SU-DHL-6 (cell line): ENCODE measurements at regions not wholly inside any gene's neighbourhood (a gene's known extent, or its start where the extent isn't known, plus 50 kb on each side); places are given as distances from the start of the nearest gene placed in this dataset.

Experiments
- EZH2phosphoT487 ChIP-seq: fragments of 200-600 bp; sonication (generic), shearing (Covaris generic); conservative IDR thresholded peaks from 2 replicates; pipeline ENCODE4 v1.6.1; 2018; ENCODE audit warnings: mild to moderate bottlenecking, antibody characterized with exemption, low read length, moderate library complexity, mixed read lengths
- TF ChIP-seq, protein P1 (sequence below): fragments of 200-600 bp; sonication (generic); IDR thresholded peaks from one replicate; pipeline ENCODE4 v1.5.1; 2017; ENCODE audit warnings: antibody characterized with exemption, mild to moderate bottlenecking, low read length, moderate library complexity; ENCODE audit not compliant: insufficient read depth, poor library complexity, severe bottlenecking

DNA sequence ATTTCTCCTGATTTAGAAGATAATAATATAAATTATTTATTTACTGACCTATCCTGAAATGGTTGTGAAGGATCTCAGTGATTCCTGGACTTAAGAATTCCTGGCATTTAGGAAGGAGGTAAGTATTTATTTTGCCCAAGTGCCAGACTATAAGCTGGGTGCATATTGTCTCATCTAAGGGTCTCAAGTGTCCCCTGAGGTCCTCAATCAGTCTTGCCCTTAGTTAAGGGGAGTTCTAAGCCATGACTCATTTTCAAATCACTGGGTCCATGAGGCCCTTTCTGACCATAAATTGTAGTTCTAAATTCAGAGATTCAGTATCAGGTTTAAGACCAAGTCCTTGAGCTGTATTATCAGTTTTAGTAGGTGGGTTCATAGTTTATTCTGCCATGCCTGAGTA, 251.6 kb upstream of the MEOX2 start:
- TF ChIP-seq, protein P1, sequence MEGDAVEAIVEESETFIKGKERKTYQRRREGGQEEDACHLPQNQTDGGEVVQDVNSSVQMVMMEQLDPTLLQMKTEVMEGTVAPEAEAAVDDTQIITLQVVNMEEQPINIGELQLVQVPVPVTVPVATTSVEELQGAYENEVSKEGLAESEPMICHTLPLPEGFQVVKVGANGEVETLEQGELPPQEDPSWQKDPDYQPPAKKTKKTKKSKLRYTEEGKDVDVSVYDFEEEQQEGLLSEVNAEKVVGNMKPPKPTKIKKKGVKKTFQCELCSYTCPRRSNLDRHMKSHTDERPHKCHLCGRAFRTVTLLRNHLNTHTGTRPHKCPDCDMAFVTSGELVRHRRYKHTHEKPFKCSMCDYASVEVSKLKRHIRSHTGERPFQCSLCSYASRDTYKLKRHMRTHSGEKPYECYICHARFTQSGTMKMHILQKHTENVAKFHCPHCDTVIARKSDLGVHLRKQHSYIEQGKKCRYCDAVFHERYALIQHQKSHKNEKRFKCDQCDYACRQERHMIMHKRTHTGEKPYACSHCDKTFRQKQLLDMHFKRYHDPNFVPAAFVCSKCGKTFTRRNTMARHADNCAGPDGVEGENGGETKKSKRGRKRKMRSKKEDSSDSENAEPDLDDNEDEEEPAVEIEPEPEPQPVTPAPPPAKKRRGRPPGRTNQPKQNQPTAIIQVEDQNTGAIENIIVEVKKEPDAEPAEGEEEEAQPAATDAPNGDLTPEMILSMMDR: no peak
- no peak for TF ChIP-seq EZH2phosphoT487
